Kidney capillary endothelial cell (primary cell): ENCODE measurements at regions not wholly inside any gene's neighbourhood (a gene's known extent, or its start where the extent isn't known, plus 50 kb on each side); places are given as distances from the start of the nearest gene placed in this dataset.
"Not testable (repeated sequence)": the region's sequence is repeated elsewhere in the genome, so short reads cannot be mapped to it uniquely, and the experiment has no call there.

Experiments used
- DNase-seq: peaks from one replicate; pipeline ENCODE4 v3.0.0-alpha.2; 2018; ENCODE audit warnings: low spot score

DNA sequence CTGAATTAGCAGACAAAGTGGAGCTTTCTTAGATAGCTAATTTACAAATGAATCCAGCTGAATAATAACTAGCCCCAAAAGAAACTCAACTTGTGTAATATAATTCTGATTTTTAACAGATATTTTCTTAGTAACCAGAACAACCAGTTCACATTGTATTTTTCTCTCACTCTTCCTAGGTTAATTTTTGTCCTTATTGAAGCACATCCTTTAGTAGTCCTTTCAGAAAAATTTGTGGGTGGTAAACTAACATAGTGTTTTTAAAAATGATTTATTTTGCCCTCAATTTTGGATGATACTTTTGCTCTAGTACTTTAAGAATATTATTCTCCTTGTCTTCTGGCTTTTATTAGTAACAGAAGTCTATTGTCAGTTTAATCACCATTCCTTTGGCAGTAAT, 190.6 kb upstream of the SLC39A10 start:
- no peak for DNase-seq

- no peak for DNase-seq
Observed at GRCh38 chr2:195461010-195461409, 196.0 kb upstream of the SLC39A10 start.

- no peak for DNase-seq
Observed at GRCh38 chr2:195458936-195459335, 198.1 kb upstream of the SLC39A10 start.

DNA sequence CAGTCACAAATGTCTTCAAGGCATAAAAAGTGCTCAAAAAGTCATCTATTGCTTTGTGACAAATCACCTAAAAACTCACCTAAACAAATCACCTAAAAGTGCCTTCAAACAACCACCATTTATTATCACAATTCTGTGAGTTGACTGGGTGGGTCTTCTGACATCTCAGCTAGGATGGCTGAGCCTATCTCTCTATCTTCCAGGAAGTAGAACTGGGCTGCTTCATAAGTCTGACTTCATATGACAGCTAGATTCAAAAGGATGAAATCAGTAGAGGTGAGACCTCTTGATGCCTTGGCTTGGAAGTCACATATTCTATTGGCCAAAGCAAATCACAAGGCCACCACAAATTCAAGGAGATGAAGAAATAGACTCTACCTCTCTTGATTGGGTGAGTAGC, 199.2 kb upstream of the SLC39A10 start:
- DNase-seq = no peak

GRCh38 chr2:195456771-195457170, 200.3 kb upstream of the SLC39A10 start:
- no peak for DNase-seq

DNA sequence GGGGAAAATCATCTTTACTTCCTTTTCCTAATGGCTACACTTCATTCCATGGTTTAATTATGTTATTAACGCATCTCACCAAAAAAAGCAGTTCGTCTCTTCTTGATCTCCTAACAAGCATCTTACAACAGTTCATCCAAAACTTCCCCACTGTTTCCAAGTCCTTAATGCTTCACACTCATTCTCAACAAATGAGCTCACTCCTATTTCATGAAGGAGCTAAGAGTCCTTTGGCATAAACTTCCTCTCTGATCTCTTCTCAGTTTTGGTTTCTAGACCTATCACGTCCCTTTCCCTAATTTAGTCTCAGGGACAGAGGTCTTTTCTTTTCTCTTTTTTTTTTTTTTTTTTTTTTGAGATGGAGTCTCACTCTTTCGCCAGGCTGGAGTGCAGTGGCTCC, 205.9 kb upstream of the SLC39A10 start:
- no peak for DNase-seq

GRCh38 chr2:195450552-195451113, 206.4 kb upstream of the SLC39A10 start:
- DNase-seq = no peak

DNA sequence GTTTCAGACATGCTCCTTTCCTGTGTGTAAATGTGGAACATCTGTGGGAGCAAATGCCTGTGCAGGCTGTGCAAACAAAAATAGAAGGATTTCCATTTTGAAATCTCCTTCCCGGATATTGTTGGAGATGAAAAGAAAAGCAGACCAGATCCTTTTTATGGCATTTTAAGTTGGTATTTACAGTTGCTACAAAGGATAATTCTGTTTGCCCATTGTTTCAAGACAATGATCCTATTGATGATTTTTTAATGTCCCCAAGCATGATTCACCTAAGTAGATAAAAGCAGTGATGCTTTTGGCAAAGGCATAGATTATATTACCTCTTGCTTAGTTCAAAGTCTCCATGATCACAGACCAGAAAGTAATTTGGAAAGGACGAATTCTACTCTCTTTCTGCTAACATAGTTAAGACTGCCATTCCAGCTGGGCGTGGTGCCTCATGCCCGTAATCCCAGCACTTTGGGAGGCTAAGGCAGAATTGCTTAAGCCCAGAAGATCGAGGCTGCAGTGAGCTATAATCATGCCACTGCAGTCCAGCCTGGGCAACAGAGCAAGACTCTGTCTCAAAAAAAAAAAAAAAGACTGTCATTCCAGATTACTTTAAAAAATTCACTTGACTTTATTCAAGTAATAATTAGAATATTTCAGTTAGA, 209.6 kb upstream of the SLC39A10 start:
- no peak for DNase-seq

- DNase-seq = no peak
Observed at GRCh38 chr2:195445639-195446038, 211.4 kb upstream of the SLC39A10 start.

GRCh38 chr2:195443926-195444325, 213.1 kb upstream of the SLC39A10 start:
- no peak for DNase-seq

DNA sequence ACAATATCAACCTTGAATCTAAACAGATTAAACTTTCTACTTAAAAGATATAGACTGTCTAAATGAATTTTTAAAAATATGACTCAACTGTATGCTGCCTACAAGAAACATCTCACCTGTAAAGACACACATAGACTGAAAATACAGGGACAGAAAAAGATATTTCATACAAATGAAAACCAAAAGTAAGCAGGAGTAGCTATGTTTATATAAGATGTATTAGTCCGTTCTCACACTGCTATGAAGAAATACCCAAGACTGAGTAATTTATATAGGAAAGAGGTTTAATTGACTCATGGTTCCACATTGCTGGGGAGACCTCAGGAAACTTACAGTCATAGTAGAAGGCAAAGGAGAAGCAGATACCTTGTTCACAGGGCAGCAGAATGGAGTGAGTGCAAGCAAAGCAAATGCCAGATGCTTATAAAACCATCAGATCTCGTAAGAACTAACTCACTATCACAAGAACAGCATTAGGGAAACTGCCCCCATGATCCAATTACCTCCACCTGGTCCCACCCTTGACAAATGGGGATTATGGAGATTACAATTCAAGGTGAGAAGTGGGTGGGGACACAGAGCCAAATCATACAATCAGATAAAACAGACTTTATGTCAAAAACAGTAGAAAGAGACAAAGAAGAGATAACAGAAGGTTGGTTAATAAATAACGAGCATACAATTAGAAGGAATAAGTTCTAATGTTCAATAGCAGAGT, 214.4 kb upstream of the SLC39A10 start:
- DNase-seq = no peak

DNA sequence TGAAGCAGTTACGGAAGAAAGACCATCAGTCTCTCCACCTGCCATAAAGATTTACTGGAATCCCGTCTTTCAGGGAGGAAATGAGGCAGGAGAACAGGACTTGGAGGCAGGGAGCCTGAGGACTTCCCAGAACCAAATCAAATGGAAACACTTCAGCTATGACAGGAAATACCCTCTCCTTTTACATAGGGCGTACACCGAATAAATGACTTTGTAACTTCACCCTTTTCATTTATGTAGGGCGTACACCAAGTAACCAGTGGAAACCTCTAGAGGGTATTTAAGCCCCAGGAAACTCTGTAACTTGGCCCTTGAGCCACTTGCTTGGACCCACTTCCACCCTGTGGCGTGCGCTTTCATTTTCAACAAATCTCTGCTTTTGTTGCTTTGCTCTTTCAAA, 218.3 kb upstream of the SLC39A10 start:
- no peak for DNase-seq

GRCh38 chr2:195437521-195437920, 219.5 kb upstream of the SLC39A10 start:
- DNase-seq = no peak

DNA sequence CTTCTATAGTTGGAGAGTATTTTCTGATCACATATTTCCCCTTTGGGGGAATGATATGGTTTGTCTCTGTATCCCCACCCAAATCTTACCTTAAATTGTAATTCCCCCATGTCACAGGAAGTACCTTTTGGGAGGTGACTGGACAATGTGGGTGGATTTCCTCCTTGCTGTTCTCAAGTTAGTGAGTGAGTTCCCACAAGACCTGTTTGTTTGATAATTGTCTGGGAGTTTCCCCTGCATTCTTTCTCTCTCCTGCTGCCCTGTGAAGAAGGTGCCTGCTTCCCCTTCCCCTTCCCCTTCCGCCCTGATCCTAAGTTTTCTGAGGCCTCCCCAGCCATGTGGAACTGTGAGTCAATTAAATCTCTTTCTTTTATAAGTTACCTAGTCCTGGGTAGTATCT, 222.7 kb upstream of the SLC39A10 start:
- DNase-seq = no peak

DNA sequence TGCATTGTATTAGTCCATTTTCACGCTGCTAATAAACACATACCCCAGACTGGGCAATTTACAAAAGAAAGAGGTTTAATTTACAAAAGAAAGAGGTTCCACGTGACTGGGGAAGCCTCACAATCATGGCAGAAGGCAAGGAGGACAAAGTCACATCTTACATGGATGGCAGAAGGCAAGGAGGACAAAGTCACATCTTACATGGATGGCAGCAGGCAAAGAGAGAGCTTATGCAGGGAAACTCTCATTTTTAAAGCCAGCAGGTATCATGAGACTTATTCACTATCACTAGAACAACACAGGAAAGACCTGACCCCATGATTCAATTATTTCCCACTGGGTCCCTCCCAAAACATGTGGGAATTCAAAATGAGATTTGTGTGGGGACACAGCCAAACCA, 223.3 kb upstream of the SLC39A10 start:
- DNase-seq = not testable (repeated sequence)

DNA sequence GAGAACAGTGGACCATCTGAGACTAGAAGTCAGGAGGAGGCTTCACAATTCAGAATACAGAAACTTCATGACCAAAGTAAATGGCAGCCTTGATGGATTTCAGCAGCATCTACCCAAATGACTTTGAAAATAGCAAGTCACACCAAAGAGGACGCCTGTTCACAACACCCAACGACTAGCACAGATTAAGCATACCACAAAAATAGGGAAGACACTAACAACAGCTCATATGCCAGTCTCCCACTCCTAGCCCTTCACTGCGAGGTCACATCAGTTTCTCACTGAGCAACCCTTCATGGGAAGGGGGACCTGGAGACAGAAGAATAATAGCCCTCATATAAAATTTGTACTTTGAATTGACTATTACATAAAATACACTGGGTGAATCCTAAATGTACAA, 228.4 kb upstream of the SLC39A10 start:
- DNase-seq = no peak

GRCh38 chr2:195425328-195425727, 231.7 kb upstream of the SLC39A10 start:
- DNase-seq = no peak

DNA sequence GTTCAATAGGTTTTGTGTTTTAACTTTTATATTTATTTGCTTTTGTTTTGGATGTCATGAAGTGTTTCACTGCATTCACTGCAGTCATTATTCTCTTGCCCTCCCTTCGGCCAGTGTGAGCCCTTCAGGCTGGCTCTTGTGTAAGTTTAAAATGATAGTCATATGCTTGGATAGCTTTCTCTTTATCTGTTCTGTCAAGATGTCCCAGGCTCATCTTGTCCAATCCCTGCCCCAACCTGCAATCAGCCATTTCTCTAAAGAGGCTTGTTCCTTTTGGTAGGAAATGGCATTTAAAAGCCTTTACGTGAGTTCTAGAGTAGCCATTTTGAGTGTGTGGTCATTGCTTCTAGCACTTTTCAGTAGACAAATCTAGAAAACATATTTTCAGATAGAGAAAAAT, 238.0 kb upstream of the SLC39A10 start:
- no peak for DNase-seq

- no peak for DNase-seq
Observed at GRCh38 chr2:195414537-195415100, 242.4 kb upstream of the SLC39A10 start.

DNA sequence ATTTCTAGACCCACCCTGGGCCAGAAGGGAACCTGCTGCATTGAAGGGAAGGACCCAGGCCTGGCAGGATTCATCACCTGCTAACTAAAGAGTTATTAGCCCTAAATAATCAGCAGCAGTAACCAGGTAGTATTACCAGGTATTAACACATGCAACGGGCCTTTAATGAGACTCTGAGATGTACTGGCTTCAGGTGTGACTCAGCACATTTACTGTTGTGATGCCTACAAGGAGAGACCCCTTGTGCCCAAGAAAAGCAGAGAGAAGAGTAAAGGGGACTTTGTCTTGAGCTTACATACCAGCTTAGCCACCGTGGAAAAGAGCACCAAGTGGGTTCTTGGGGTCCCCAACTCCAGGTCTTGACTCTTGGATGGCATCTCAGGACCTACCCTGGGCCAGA, 243.1 kb upstream of the SLC39A10 start:
- no peak for DNase-seq

- DNase-seq = no peak
Observed at GRCh38 chr2:195413422-195413821, 243.6 kb upstream of the SLC39A10 start.

DNA sequence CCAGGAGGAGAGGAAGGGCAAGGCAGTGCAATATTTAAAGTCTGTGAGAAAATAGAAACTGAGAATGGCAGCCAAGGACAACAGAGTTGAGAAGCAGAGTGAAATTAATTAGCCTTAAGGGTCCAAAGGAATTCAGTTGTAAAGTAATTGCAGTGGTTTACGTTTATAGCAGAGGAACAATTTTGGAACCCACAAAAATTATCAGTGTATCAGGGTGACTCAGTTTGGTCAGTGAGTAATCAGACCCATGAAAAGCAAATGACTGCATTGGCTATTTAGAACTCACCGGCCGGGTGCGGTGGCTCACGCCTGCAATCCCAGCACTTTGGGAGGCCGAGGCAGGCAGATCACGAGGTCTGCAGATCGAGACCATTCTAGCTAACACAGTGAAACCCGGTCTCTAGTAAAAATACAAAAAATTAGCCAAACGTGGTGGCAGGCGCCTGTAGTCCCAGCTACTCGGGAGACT, 245.8 kb upstream of the SLC39A10 start:
- no peak for DNase-seq

DNA sequence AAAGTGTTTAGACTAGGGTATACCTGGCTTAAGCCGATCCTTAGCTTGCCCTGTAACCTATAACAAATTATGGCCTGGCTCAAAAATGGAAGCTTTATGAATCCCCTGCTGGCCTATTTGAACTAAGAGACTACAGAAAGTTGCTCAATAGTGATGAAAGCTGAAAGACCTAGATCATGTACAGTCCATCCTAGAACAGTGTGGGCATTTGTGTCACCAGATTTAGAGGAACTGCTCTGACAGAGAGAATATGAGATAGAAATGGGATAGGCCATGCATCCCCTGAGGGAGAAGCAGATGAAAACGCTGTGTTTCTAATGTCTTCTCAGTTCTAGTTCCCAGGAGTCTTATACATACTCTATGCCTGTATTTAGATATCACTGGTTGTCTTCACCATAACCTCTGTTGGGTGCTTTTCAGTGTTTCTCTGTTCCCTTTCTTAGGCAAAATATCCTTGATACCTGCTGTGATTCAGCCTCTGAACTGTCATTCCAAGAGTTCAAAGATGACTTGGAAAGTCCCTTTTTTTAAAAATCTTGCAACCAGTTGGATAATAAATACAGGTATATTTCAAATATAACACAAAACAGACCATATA, 246.9 kb upstream of the SLC39A10 start:
- no peak for DNase-seq
